WTC11 (cell line): ENCODE measurements at regions not wholly inside any gene's neighbourhood (a gene's known extent, or its start where the extent isn't known, plus 50 kb on each side); places are given as distances from the start of the nearest gene placed in this dataset.

Experiments
- ATAC-seq: fragments of 200-7000 bp; cut with Tn5 transposase; 2 replicates; pipeline ENCODE4 v1.10.0; 2021; ENCODE audit warnings: mild to moderate bottlenecking, moderate library complexity
- CTCF ChIA-PET: fragments of 300-600 bp; sonication (Branson Sonifier 250); formaldehyde crosslinking; loops from one replicate; lab custom pipeline; 2021; ENCODE audit warnings: antibody characterized with exemption; lab: Charles Lee
- POLR2A ChIA-PET: fragments of 350-600 bp; sonication (Branson Sonifier 250); formaldehyde crosslinking; loops from one replicate; lab custom pipeline; 2021; ENCODE audit warnings: antibody characterized with exemption; lab: Charles Lee
- DNase-seq: peaks from one replicate; pipeline ENCODE4 v3.0.0; 2021; ENCODE audit warnings: low spot score
- H3K27ac Mint-ChIP-seq: 2 replicates; pipeline ENCODE4 v1.8.0; 2021; ENCODE audit warnings: mixed read lengths
- H3K27me3 Mint-ChIP-seq: 2 replicates; pipeline ENCODE4 v1.8.0; 2021; ENCODE audit warnings: low read depth, mild to moderate bottlenecking, moderate library complexity, mixed read lengths
- H3K36me3 Mint-ChIP-seq: 2 replicates; pipeline ENCODE4 v1.8.0; 2021; ENCODE audit warnings: mixed read lengths
- H3K4me1 Mint-ChIP-seq: 2 replicates; pipeline ENCODE4 v1.8.0; 2022; ENCODE audit warnings: mixed read lengths
- H3K4me3 Mint-ChIP-seq: 2 replicates; pipeline ENCODE4 v1.8.0; 2021; ENCODE audit warnings: mild to moderate bottlenecking, moderate library complexity, mixed read lengths
- H3K9me3 Mint-ChIP-seq: 2 replicates; pipeline ENCODE4 v1.8.0; 2021; ENCODE audit warnings: mixed read lengths
- ATF1 ChIP-seq: sonication (generic); formaldehyde crosslinking; IDR thresholded peaks from 2 replicates; pipeline ENCODE4 v1.8.1; 2023; ENCODE audit warnings: mild to moderate bottlenecking, moderate library complexity, missing genetic modification reagents
- E2F4 ChIP-seq: sonication (generic); formaldehyde crosslinking; IDR thresholded peaks from 2 replicates; pipeline ENCODE4 v1.8.1; 2022; ENCODE audit warnings: low read depth, mild to moderate bottlenecking, moderate library complexity, missing genetic modification reagents, borderline replicate concordance
- ESRRA ChIP-seq: sonication (generic); formaldehyde crosslinking; IDR thresholded peaks from 2 replicates; pipeline ENCODE4 v1.8.1; 2022; ENCODE audit warnings: mild to moderate bottlenecking, missing genetic modification reagents, borderline replicate concordance
- ETV6 ChIP-seq: sonication (generic); formaldehyde crosslinking; IDR thresholded peaks from 2 replicates; pipeline ENCODE4 v1.8.1; 2022; ENCODE audit warnings: mild to moderate bottlenecking, missing genetic modification reagents
- FOXJ3 ChIP-seq: sonication (generic); formaldehyde crosslinking; IDR thresholded peaks from 2 replicates; pipeline ENCODE4 v1.9.0; 2021; ENCODE audit warnings: missing genetic modification reagents, mild to moderate bottlenecking, borderline replicate concordance
- GRHL2 ChIP-seq: fragments of 250-450 bp; sonication (Bioruptor Pico); IDR thresholded peaks from 2 replicates; pipeline ENCODE4 v1.8.0; 2022; ENCODE audit warnings: mild to moderate bottlenecking, moderate library complexity; ENCODE audit not compliant: insufficient replicate concordance, severe bottlenecking
- GTF2I ChIP-seq: fragments of 250-450 bp; sonication (Bioruptor Pico); conservative IDR thresholded peaks from 2 replicates; pipeline ENCODE4 v1.4.0; 2021; ENCODE audit warnings: mild to moderate bottlenecking
- HMGA2 ChIP-seq: fragments of 250-450 bp; sonication (Bioruptor Pico); IDR thresholded peaks from 2 replicates; pipeline ENCODE4 v1.4.0; 2021; ENCODE audit warnings: mild to moderate bottlenecking, moderate library complexity
- KAT7 ChIP-seq: sonication (generic); formaldehyde crosslinking; IDR thresholded peaks from 2 replicates; pipeline ENCODE4 v1.8.1; 2023; ENCODE audit warnings: missing genetic modification reagents, mild to moderate bottlenecking, borderline replicate concordance
- NFATC4 ChIP-seq: fragments of 250-450 bp; sonication (Bioruptor Pico); IDR thresholded peaks from 2 replicates; pipeline ENCODE4 v1.9.0; 2021; ENCODE audit warnings: mild to moderate bottlenecking
- NFYB ChIP-seq: sonication (generic); formaldehyde crosslinking; conservative IDR thresholded peaks from 2 replicates; pipeline ENCODE4 v1.8.0; 2022; ENCODE audit warnings: low read depth, missing genetic modification reagents
- PRRX2 ChIP-seq: fragments of 250-450 bp; sonication (Bioruptor Pico); IDR thresholded peaks from 2 replicates; pipeline ENCODE4 v1.8.0; 2021; ENCODE audit warnings: mild to moderate bottlenecking
- RORB ChIP-seq: fragments of 250-450 bp; sonication (Bioruptor Pico); IDR thresholded peaks from 2 replicates; pipeline ENCODE4 v1.9.0; 2021; ENCODE audit warnings: mild to moderate bottlenecking
- SOX15 ChIP-seq: fragments of 250-450 bp; sonication (Bioruptor Pico); IDR thresholded peaks from 2 replicates; pipeline ENCODE4 v1.9.0; 2021; ENCODE audit warnings: mild to moderate bottlenecking
- TEAD1 ChIP-seq: sonication (generic); formaldehyde crosslinking; IDR thresholded peaks from 2 replicates; pipeline ENCODE4 v1.8.0; 2022; ENCODE audit warnings: mild to moderate bottlenecking, missing genetic modification reagents
- TEAD4 ChIP-seq: sonication (generic); formaldehyde crosslinking; IDR thresholded peaks from 2 replicates; pipeline ENCODE4 v1.8.0; 2022; ENCODE audit warnings: mild to moderate bottlenecking, missing genetic modification reagents
- TP53 ChIP-seq: sonication (generic); formaldehyde crosslinking; IDR thresholded peaks from 2 replicates; pipeline ENCODE4 v1.8.1; 2023; ENCODE audit warnings: mild to moderate bottlenecking, missing genetic modification reagents
- ZNF138 ChIP-seq: sonication (generic); formaldehyde crosslinking; conservative IDR thresholded peaks from 2 replicates; pipeline ENCODE4 v1.8.1; 2022; ENCODE audit warnings: mild to moderate bottlenecking, moderate library complexity, missing genetic modification reagents
- ZNF219 ChIP-seq: sonication (generic); formaldehyde crosslinking; IDR thresholded peaks from 2 replicates; pipeline ENCODE4 v1.8.0; 2023; ENCODE audit warnings: missing genetic modification reagents, mild to moderate bottlenecking, borderline replicate concordance
- ZNF396 ChIP-seq: fragments of 250-450 bp; sonication (Bioruptor Pico); IDR thresholded peaks from 2 replicates; pipeline ENCODE4 v1.8.0; 2021; ENCODE audit warnings: mild to moderate bottlenecking, moderate library complexity, borderline replicate concordance
- TF ChIP-seq, protein P1 (sequence below): sonication (generic); formaldehyde crosslinking; IDR thresholded peaks from 2 replicates; pipeline ENCODE4 v1.8.0; 2022; ENCODE audit warnings: mild to moderate bottlenecking, missing genetic modification reagents
- TF ChIP-seq, protein P2 (sequence below): sonication (generic); formaldehyde crosslinking; IDR thresholded peaks from 2 replicates; pipeline ENCODE4 v1.8.1; 2023; ENCODE audit warnings: mild to moderate bottlenecking, missing genetic modification reagents
- TF ChIP-seq, protein P3 (sequence below): sonication (generic); formaldehyde crosslinking; IDR thresholded peaks from 2 replicates; pipeline ENCODE4 v1.8.1; 2023; ENCODE audit warnings: mild to moderate bottlenecking, missing genetic modification reagents, borderline replicate concordance
- TF ChIP-seq, protein P4 (sequence below): sonication (generic); formaldehyde crosslinking; IDR thresholded peaks from 2 replicates; pipeline ENCODE4 v1.8.1; 2022; ENCODE audit warnings: mild to moderate bottlenecking, missing genetic modification reagents, moderate library complexity, borderline replicate concordance
- TF ChIP-seq, protein P5 (sequence below): sonication (generic); formaldehyde crosslinking; IDR thresholded peaks from 2 replicates; pipeline ENCODE4 v1.8.0; 2023; ENCODE audit warnings: missing genetic modification reagents
- TF ChIP-seq, protein P6 (sequence below): sonication (generic); formaldehyde crosslinking; IDR thresholded peaks from 2 replicates; pipeline ENCODE4 v1.8.1; 2022; ENCODE audit warnings: missing genetic modification reagents, borderline replicate concordance

DNA sequence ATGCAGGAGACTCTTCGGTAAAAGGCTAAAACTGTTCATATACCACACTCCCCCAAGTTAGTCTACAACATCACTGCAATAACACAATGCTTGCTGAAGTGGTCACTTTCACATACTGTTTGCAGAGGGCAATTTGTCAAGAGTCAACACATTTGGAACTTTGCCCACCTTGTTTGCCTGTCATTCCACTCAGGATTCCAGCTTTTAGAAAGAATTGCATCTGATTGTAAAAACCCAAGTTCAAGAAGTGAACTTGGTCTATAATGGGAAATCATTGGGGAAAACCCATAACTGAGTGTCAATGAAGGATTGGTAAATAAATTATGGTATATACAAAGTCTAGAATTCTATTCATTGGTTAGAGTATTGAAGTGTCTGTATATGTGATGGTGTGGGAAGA, 120.5 kb downstream of the GADD45G start:
- POLR2A ChIA-PET: no interaction called here
- H3K4me1 Mint-ChIP-seq: no peaks in the 10 kb centered on the region
- ATAC-seq (no peak), DNase-seq (no peak)
- H3K36me3 Mint-ChIP-seq: no peaks in the 10 kb centered on the region
- no peak overlapping the region for H3K4me3 Mint-ChIP-seq
- TF ChIP-seq RORB (CRISPR knock-in tag): no peak
- no peak for TF ChIP-seq E2F4 (CRISPR knock-in tag)
- TF ChIP-seq ZNF138 (CRISPR knock-in tag): no peak
- no peak for TF ChIP-seq NFATC4 (CRISPR knock-in tag)
- TF ChIP-seq TP53 (CRISPR knock-in tag): no peak
- TF ChIP-seq, protein P1, sequence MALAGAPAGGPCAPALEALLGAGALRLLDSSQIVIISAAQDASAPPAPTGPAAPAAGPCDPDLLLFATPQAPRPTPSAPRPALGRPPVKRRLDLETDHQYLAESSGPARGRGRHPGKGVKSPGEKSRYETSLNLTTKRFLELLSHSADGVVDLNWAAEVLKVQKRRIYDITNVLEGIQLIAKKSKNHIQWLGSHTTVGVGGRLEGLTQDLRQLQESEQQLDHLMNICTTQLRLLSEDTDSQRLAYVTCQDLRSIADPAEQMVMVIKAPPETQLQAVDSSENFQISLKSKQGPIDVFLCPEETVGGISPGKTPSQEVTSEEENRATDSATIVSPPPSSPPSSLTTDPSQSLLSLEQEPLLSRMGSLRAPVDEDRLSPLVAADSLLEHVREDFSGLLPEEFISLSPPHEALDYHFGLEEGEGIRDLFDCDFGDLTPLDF: no peak
- no peak for TF ChIP-seq FOXJ3 (CRISPR knock-in tag)
- TF ChIP-seq ZNF219: no peak
- TF ChIP-seq, protein P2, sequence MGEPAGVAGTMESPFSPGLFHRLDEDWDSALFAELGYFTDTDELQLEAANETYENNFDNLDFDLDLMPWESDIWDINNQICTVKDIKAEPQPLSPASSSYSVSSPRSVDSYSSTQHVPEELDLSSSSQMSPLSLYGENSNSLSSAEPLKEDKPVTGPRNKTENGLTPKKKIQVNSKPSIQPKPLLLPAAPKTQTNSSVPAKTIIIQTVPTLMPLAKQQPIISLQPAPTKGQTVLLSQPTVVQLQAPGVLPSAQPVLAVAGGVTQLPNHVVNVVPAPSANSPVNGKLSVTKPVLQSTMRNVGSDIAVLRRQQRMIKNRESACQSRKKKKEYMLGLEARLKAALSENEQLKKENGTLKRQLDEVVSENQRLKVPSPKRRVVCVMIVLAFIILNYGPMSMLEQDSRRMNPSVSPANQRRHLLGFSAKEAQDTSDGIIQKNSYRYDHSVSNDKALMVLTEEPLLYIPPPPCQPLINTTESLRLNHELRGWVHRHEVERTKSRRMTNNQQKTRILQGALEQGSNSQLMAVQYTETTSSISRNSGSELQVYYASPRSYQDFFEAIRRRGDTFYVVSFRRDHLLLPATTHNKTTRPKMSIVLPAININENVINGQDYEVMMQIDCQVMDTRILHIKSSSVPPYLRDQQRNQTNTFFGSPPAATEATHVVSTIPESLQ: no peak
- no peak for TF ChIP-seq SOX15 (CRISPR knock-in tag)
- no peak for TF ChIP-seq ESRRA
- TF ChIP-seq KAT7 (CRISPR knock-in tag): no peak
- TF ChIP-seq ATF1 (CRISPR knock-in tag): no peak
- no peak for TF ChIP-seq HMGA2 (CRISPR knock-in tag)
- TF ChIP-seq, protein P3, sequence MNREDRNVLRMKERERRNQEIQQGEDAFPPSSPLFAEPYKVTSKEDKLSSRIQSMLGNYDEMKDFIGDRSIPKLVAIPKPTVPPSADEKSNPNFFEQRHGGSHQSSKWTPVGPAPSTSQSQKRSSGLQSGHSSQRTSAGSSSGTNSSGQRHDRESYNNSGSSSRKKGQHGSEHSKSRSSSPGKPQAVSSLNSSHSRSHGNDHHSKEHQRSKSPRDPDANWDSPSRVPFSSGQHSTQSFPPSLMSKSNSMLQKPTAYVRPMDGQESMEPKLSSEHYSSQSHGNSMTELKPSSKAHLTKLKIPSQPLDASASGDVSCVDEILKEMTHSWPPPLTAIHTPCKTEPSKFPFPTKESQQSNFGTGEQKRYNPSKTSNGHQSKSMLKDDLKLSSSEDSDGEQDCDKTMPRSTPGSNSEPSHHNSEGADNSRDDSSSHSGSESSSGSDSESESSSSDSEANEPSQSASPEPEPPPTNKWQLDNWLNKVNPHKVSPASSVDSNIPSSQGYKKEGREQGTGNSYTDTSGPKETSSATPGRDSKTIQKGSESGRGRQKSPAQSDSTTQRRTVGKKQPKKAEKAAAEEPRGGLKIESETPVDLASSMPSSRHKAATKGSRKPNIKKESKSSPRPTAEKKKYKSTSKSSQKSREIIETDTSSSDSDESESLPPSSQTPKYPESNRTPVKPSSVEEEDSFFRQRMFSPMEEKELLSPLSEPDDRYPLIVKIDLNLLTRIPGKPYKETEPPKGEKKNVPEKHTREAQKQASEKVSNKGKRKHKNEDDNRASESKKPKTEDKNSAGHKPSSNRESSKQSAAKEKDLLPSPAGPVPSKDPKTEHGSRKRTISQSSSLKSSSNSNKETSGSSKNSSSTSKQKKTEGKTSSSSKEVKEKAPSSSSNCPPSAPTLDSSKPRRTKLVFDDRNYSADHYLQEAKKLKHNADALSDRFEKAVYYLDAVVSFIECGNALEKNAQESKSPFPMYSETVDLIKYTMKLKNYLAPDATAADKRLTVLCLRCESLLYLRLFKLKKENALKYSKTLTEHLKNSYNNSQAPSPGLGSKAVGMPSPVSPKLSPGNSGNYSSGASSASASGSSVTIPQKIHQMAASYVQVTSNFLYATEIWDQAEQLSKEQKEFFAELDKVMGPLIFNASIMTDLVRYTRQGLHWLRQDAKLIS: no peak
- TF ChIP-seq, protein P4, sequence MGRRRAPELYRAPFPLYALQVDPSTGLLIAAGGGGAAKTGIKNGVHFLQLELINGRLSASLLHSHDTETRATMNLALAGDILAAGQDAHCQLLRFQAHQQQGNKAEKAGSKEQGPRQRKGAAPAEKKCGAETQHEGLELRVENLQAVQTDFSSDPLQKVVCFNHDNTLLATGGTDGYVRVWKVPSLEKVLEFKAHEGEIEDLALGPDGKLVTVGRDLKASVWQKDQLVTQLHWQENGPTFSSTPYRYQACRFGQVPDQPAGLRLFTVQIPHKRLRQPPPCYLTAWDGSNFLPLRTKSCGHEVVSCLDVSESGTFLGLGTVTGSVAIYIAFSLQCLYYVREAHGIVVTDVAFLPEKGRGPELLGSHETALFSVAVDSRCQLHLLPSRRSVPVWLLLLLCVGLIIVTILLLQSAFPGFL (CRISPR knock-in tag): no peak
- H3K9me3 Mint-ChIP-seq: no peaks in the 10 kb centered on the region
- no peaks in the 10 kb centered on the region for H3K27me3 Mint-ChIP-seq
- CTCF ChIA-PET: no interaction called here
- H3K27ac Mint-ChIP-seq: no peak overlapping the region

- Mint-ChIP-seq H3K4me1 (0 out of 2 replicates have a peak, but pooled peaks cover 5% of the 10 kb centered on the region), H3K36me3 (no peaks in the 10 kb centered on the region), H3K27me3 (no peaks in the 10 kb centered on the region), H3K27ac (no peak overlapping the region), H3K9me3 (no peaks in the 10 kb centered on the region), H3K4me3 (no peak overlapping the region)
- ChIA-PET CTCF (interaction anchor here (1.1 to 2.0 kb wide), 5 partner anchors 11 to 132 kb away, joined by 3 to 7 read pairs (median 6); no protein-coding TSS in a partner anchor), POLR2A (no interaction called here)
- ATAC-seq (no peak), DNase-seq (no peak)
- no peak for TF ChIP-seq PRRX2 (CRISPR knock-in tag)
- TF ChIP-seq NFYB (CRISPR knock-in tag): no peak
- TF ChIP-seq GTF2I (CRISPR knock-in tag): no peak
- no peak for TF ChIP-seq TEAD4 (CRISPR knock-in tag)
- TF ChIP-seq ESRRA: no peak
- TF ChIP-seq GRHL2 (CRISPR knock-in tag): no peak
- TF ChIP-seq TEAD1: no peak
- no peak for TF ChIP-seq ETV6 (CRISPR knock-in tag)
- TF ChIP-seq ZNF396: no peak
- TF ChIP-seq, protein P5, sequence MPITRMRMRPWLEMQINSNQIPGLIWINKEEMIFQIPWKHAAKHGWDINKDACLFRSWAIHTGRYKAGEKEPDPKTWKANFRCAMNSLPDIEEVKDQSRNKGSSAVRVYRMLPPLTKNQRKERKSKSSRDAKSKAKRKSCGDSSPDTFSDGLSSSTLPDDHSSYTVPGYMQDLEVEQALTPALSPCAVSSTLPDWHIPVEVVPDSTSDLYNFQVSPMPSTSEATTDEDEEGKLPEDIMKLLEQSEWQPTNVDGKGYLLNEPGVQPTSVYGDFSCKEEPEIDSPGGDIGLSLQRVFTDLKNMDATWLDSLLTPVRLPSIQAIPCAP: no peak
- TF ChIP-seq, protein P6, sequence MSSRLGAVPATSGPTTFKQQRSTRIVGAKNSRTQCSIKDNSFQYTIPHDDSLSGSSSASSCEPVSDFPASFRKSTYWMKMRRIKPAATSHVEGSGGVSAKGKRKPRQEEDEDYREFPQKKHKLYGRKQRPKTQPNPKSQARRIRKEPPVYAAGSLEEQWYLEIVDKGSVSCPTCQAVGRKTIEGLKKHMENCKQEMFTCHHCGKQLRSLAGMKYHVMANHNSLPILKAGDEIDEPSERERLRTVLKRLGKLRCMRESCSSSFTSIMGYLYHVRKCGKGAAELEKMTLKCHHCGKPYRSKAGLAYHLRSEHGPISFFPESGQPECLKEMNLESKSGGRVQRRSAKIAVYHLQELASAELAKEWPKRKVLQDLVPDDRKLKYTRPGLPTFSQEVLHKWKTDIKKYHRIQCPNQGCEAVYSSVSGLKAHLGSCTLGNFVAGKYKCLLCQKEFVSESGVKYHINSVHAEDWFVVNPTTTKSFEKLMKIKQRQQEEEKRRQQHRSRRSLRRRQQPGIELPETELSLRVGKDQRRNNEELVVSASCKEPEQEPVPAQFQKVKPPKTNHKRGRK (CRISPR knock-in tag): no peak
Measured at GRCh38 chr9:89729954-89730530, 125.2 kb downstream of the GADD45G start.
